Adrenal gland (tissue), 5 donors: ENCODE measurements at regions not wholly inside any gene's neighbourhood (a gene's known extent, or its start where the extent isn't known, plus 50 kb on each side); places are given as distances from the start of the nearest gene placed in this dataset.

Experiments used
- CTCF ChIP-seq, 6 experiments: fragments of 450-650 bp in 4 of 6; fragments of 200-600 bp in 2 of 6; sonication (generic) in 1 of 6; IDR thresholded peaks; 1 replicate in 5 of 6; 2 replicates in 1 of 6; pipeline versions ENCODE4 v1.5.1 to v1.8.0; 2016 to 2021; ENCODE audit warnings: antibody characterized with exemption in 6 of 6, mild to moderate bottlenecking in 2 of 6, moderate library complexity in 1 of 6
- POLR2A ChIP-seq, 2 donors: fragments of 450-650 bp; IDR thresholded peaks; one replicate each; pipeline ENCODE4 v1.6.1; 2017; ENCODE audit warnings: antibody characterized with exemption in 2 of 2, mild to moderate bottlenecking in 2 of 2, moderate library complexity in 1 of 2
- donor health status: DM: no; HTN: no; CAD: no.

GRCh38 chr2:111669928-111670695 is 213.9 kb downstream of the ANAPC1 start:
- TF ChIP-seq CTCF (IDR thresholded peaks at IDR 0.05) (no peak), POLR2A (IDR thresholded peaks at IDR 0.05) (no peak)
